Subcutaneous abdominal adipose tissue (tissue), 5 donors: ENCODE measurements at regions not wholly inside any gene's neighbourhood (a gene's known extent, or its start where the extent isn't known, plus 50 kb on each side); places are given as distances from the start of the nearest gene placed in this dataset.
A peak's percentile ranks its signal among the peaks of the same experiment; 100 is the strongest.
"Not testable (repeated sequence)": the region's sequence is repeated elsewhere in the genome, so short reads cannot be mapped to it uniquely, and the experiment has no call there.

Experiments
- H3K27ac ChIP-seq: one replicate; pipeline ENCODE4 v1.7.0; 2013; ENCODE audit warnings: low read depth, mild to moderate bottlenecking, inconsistent platforms, low read length, moderate library complexity
- H3K27me3 ChIP-seq, 5 donors: one replicate each; pipeline ENCODE4 v1.7.0; 2013; ENCODE audit warnings: low read length in 5 of 5, inconsistent platforms in 1 of 5; ENCODE audit not compliant: control insufficient read depth in 5 of 5, insufficient read depth in 4 of 5
- H3K36me3 ChIP-seq, 5 donors: one replicate each; pipeline ENCODE4 v1.7.0; 2013; ENCODE audit warnings: low read length in 5 of 5; ENCODE audit not compliant: control insufficient read depth in 5 of 5, insufficient read depth in 5 of 5
- H3K4me1 ChIP-seq, 5 donors: one replicate each; pipeline ENCODE4 v1.7.0; 2013; ENCODE audit warnings: low read length in 5 of 5, mild to moderate bottlenecking in 3 of 5, moderate library complexity in 1 of 5; ENCODE audit not compliant: control insufficient read depth in 5 of 5, insufficient read depth in 5 of 5
- H3K4me3 ChIP-seq, 5 donors: one replicate each; pipeline ENCODE4 v1.7.0; 2013; ENCODE audit warnings: low read length in 5 of 5, low read depth in 1 of 5
- H3K9ac ChIP-seq, 5 donors: one replicate each; pipeline ENCODE4 v1.7.0; 2013; ENCODE audit warnings: low read length in 5 of 5, mild to moderate bottlenecking in 4 of 5, moderate library complexity in 3 of 5
- H3K9me3 ChIP-seq, 5 donors: one replicate each; pipeline ENCODE4 v1.7.0; 2013; ENCODE audit warnings: low read length in 5 of 5; ENCODE audit not compliant: control insufficient read depth in 5 of 5
- donor health status: healthy.
- donor health status: healthy.
- donor health status: healthy.
- donor health status: healthy.
- donor health status: healthy.

DNA sequence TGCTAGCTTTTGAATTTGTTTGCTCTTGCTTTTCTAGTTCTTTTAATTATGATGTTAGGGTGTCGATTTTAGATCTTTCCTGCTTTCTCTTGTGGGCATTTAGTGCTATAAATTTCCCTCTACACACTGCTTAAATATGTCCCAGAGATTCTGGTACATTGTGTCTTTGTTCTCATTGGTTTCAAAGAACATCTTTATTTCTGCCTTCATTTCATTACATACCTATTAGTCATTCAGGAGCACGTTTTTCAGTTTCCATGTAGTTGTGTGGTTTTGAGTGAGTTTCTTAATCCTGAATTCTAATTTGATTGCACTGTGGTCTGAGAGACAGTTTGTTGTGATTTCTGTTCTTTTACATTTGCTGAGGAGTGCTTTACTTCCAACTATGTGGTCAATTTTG lies 51.2 kb upstream of the MB21D2 start:
- H3K36me3 ChIP-seq, H3K27ac ChIP-seq, H3K4me1 ChIP-seq, H3K9ac ChIP-seq, H3K27me3 ChIP-seq, H3K4me3 ChIP-seq, H3K9me3 ChIP-seq: not testable (repeated sequence)

DNA sequence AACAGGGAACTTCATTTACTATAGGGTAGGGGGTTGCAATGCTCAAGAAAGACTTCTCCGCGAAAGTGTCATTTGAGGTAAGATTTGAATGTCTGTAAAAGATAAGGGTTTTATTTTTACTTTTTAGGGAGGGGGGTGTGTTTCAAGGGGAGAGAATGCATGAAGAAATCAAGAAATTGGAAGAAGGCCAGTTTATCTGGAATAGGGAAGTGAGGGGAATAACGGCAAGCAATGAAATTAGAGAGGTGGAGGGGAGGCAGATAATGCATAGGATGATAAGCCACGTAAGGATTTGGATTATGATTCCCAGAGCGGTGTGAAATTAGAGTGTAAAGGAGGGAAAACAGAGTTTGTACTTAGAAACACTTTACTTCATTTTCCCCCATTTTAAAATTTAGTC lies 63.0 kb upstream of the MB21D2 start:
- Histone ChIP-seq H3K4me3 (no peak overlapping the region), H3K36me3 (no peaks in the 10 kb centered on the region), H3K9me3 (peaks cover 0 to 8% (median 5%) of the 10 kb centered on the region in 5 donors), H3K27ac (no peak overlapping the region), H3K4me1 (no peaks in the 10 kb centered on the region), H3K9ac (no peak overlapping the region), H3K27me3 (no peaks in the 10 kb centered on the region)

DNA sequence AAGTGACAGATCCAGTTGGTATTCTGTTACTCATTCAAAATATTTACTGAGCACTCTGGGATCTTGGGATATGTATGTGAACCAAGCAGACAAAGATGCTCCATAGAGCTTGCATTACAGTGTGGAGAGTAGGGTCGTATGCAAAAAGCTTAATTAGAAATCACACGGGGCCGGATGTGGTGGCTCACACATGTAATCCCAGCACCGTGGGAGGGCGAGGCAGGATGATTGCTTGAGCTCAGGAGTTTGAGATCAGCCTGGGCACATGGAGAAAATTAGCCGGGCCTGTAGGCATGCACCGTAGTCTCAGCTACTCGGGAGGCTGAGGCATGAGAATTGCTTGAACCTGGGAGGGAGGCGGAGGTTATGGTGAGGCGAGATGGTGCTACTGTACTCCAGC lies 68.7 kb upstream of the MB21D2 start:
- Histone ChIP-seq H3K9me3 (no peaks in the 10 kb centered on the region), H3K27ac (no peak overlapping the region), H3K4me3 (no peak overlapping the region), H3K9ac (no peak overlapping the region), H3K36me3 (no peaks in the 10 kb centered on the region), H3K4me1 (peaks cover 0 to 20% (median 6%) of the 10 kb centered on the region in 5 donors), H3K27me3 (no peaks in the 10 kb centered on the region)

DNA sequence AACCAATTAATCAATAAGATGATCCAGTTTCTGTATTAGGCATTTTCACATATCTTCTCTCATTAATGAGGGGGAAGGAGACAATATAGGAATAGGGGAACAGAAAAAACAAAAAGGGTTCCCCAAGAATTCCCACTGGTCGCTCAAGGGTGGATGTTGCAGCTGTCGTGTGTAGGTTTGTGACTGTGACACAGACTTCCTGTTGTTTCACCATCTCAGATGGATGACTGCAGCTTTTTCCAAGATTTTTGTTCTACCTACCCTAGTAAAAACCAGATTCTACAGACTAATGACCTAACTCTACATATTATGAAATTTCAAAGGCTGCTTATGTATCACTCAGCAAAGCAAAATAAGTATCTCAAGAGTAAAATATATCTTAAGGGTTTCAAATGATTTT lies 73.7 kb upstream of the MB21D2 start:
- H3K4me1 ChIP-seq: peaks cover 0 to 23% (median 19%) of the 10 kb centered on the region in 5 donors
- no peak overlapping the region for H3K27ac ChIP-seq
- H3K27me3 ChIP-seq: no peaks in the 10 kb centered on the region
- no peaks in the 10 kb centered on the region for H3K9me3 ChIP-seq
- no peak overlapping the region for H3K4me3 ChIP-seq
- no peak overlapping the region for H3K9ac ChIP-seq
- H3K36me3 ChIP-seq: no peaks in the 10 kb centered on the region

DNA sequence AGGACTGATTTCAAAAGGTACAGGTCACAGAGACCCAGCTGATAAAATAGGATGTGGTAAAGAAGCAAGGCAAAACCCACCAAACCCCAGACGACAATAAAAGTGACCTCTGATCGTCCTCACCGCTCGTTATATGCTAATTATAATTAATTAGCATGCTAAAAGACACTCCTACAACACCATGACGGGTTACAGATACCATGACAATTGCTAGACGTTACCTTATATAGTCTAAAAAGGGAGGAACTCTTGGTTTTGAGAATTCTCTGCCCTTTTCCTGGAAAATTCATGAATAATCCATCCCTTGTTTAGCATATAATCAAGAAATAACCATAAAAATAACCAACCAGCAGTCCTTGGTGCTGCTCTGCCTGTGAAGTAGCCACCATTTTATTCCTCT lies 74.7 kb upstream of the MB21D2 start:
- no peaks in the 10 kb centered on the region for H3K27me3 ChIP-seq
- H3K4me1 ChIP-seq: peaks cover 0 to 22% (median 18%) of the 10 kb centered on the region in 5 donors
- H3K4me3 ChIP-seq: no peak overlapping the region
- H3K27ac ChIP-seq: peak overlapping the region; percentile 17
- no peak overlapping the region for H3K9ac ChIP-seq
- no peaks in the 10 kb centered on the region for H3K36me3 ChIP-seq
- no peaks in the 10 kb centered on the region for H3K9me3 ChIP-seq

DNA sequence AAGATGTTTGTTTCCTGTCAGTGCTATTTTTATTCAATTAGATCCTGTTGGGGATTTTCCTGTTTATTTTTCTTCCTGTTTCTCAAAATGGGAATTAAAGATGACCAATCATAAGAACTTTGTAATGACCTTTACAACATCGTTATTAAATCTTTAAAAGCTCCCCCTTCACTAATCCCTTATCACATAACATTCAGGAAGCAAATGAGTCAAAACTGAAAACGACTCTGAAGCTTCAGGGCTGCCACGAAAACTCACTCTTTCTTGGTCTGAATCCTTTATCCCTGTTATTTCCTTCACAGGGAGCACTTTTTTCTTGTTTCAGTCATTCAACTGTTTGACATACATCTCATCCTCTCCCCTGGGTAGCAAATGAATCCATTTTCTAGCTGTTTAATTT lies 75.8 kb upstream of the MB21D2 start:
- Histone ChIP-seq H3K27me3 (no peaks in the 10 kb centered on the region), H3K9me3 (no peaks in the 10 kb centered on the region), H3K9ac (no peak overlapping the region), H3K36me3 (no peaks in the 10 kb centered on the region), H3K4me3 (peak overlapping the region in 1 of 5 donors; percentile 3), H3K27ac (peak overlapping the region; percentile 11), H3K4me1 (peaks cover 0 to 17% (median 13%) of the 10 kb centered on the region in 5 donors)

DNA sequence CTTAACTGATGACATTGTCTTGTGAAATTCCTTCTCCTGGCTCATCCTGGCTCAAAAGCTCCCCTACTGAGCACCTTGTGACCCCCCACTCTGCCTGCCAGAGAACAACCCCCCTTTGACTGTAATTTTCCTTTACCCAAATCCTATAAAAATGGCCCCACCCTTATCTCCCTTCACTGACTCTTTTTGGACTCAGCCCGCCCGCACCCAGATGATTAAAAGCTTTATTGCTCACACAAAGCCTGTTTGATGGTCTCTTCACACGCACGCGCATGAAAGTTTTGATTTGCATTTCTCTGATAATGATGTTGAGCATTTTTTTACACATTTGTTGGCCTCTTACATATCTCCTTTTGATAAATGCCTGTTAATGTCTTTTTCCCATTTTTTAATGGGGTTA lies 83.5 kb upstream of the MB21D2 start:
- H3K27ac ChIP-seq, H3K4me3 ChIP-seq, H3K9ac ChIP-seq, H3K36me3 ChIP-seq, H3K9me3 ChIP-seq, H3K4me1 ChIP-seq, H3K27me3 ChIP-seq: not testable (repeated sequence)

DNA sequence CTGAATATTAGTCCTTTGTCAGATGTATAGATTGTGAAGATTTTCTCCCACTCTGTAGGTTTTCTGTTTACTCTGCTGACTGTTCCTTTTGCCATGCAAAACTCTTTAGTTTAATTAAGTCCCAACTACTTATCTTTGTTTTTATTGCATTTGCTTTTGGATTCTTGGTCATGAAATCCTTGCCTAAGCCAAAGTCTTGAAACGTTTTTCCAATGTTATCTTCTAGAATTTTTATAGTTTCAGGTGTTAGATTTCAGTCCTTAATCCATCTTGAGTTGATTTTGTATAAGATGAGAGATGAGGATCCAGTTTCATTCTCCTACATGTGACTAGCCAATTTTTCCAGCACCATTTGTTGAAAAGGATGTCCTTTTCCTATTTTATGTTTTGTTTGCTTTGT lies 86.0 kb upstream of the MB21D2 start:
- not testable (repeated sequence) for H3K27ac ChIP-seq, H3K4me3 ChIP-seq, H3K4me1 ChIP-seq, H3K9ac ChIP-seq, H3K9me3 ChIP-seq, H3K27me3 ChIP-seq, H3K36me3 ChIP-seq

DNA sequence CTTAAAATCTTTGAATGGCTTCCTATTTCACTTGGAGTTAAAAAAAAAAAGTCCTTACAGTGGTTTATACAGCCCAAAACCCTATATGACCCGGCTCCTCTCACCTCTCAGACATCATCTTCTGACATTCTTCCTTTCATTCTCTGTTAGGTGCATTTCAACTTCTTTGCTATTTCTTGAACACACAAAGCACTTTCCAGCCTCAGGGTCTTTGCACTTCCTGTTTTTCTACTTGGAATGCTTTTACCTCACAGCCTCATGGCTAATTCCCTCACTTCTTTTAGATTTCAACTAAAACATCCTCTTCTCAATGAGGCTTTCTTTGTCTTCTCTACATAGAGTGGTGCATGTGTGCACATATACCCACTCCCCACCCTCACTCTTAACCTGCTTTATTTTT lies 91.0 kb upstream of the MB21D2 start:
- no peak overlapping the region for H3K4me3 ChIP-seq
- no peaks in the 10 kb centered on the region for H3K27me3 ChIP-seq
- H3K9ac ChIP-seq: no peak overlapping the region
- no peaks in the 10 kb centered on the region for H3K4me1 ChIP-seq
- peaks cover 3 to 11% (median 8%) of the 10 kb centered on the region in 5 donors for H3K9me3 ChIP-seq
- no peak overlapping the region for H3K27ac ChIP-seq
- no peaks in the 10 kb centered on the region for H3K36me3 ChIP-seq

DNA sequence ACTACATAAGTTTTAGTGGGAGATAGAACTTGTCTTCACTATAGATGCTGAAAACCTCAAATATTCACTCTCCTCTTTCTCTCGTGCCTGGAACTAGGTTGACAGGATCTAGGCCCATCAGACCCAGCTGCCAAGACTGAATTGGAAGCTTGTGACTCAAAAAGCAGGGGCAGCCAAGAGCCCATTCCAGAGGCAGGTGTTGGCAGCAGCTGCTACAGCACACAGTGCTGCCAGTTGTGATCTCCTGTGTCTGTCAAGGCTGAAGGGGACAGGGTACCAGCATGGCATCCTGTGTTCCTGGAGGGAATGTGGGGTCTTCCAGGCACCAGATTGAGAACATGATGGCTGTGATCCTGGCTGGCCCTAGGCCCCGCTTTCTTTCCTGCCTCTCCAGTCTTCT lies 92.5 kb upstream of the MB21D2 start:
- no peak overlapping the region for H3K27ac ChIP-seq
- no peak overlapping the region for H3K4me3 ChIP-seq
- H3K36me3 ChIP-seq: no peaks in the 10 kb centered on the region
- no peak overlapping the region for H3K9ac ChIP-seq
- H3K9me3 ChIP-seq: peaks cover 3 to 11% (median 8%) of the 10 kb centered on the region in 5 donors
- H3K27me3 ChIP-seq: no peaks in the 10 kb centered on the region
- no peaks in the 10 kb centered on the region for H3K4me1 ChIP-seq

DNA sequence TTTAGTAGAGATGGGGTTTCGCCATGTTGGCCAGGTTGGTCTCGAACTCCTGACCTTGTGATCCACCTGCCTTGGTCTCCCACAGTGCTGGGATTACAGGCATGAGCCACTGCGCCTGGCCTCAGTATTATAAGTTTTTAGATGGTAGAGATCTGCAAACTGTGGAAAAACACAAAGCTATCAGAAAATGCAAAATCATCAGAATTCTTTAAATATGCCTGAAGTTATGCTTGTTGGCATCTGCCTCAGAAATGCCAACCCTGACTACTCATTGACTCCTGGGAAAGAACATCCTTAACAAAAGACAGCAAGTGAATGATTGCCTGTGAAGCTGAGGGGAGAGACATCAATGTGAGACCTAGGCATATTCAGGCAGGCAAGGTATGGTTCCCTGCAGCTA lies 94.3 kb upstream of the MB21D2 start:
- Histone ChIP-seq H3K4me3 (no peak overlapping the region), H3K36me3 (no peaks in the 10 kb centered on the region), H3K9ac (no peak overlapping the region), H3K4me1 (peaks cover 0 to 6% (median 0%) of the 10 kb centered on the region in 5 donors), H3K27ac (no peak overlapping the region), H3K9me3 (peaks cover 3 to 11% (median 8%) of the 10 kb centered on the region in 5 donors), H3K27me3 (no peaks in the 10 kb centered on the region)
